Colonic mucosa (tissue), 4 donors: ENCODE measurements at regions not wholly inside any gene's neighbourhood (a gene's known extent, or its start where the extent isn't known, plus 50 kb on each side); places are given as distances from the start of the nearest gene placed in this dataset.

Experiments used
- DNase-seq: peaks from one replicate; pipeline ENCODE4 v3.0.0-alpha.2; 2020
- H3K27ac ChIP-seq: fragments of 200-600 bp; one replicate; pipeline ENCODE4 v1.8.0; 2021
- H3K27me3 ChIP-seq: fragments of 200-600 bp; one replicate; pipeline ENCODE4 v1.8.0; 2021
- H3K36me3 ChIP-seq: fragments of 200-600 bp; one replicate; pipeline ENCODE4 v1.8.0; 2021
- H3K4me1 ChIP-seq: fragments of 200-600 bp; one replicate; pipeline ENCODE4 v1.8.0; 2021; ENCODE audit warnings: mild to moderate bottlenecking
- H3K4me3 ChIP-seq: fragments of 200-600 bp; one replicate; pipeline ENCODE4 v1.8.0; 2021
- H3K9ac ChIP-seq, 2 donors: one replicate each; pipeline ENCODE4 v1.7.0; 2013; ENCODE audit warnings: control low read depth in 2 of 2, low read depth in 2 of 2, low read length in 2 of 2
- H3K9me3 ChIP-seq: fragments of 200-600 bp; one replicate; pipeline ENCODE4 v1.8.0; 2021
- intact Hi-C: fragments of 100-400 bp; cut with DNase I; formaldehyde crosslinking; loops from one replicate; pipeline ENCODE4 v1.14.1; 2022
- TF ChIP-seq, protein P1 (sequence below): fragments of 200-600 bp; IDR thresholded peaks from one replicate; pipeline ENCODE4 v1.8.0; 2022; ENCODE audit warnings: antibody characterized with exemption, mild to moderate bottlenecking
- donor health status: healthy.
- donor health status: DM: no; HTN: no; CAD: no.
- donor health status: DM: no; HTN: no; CAD: no.

DNA sequence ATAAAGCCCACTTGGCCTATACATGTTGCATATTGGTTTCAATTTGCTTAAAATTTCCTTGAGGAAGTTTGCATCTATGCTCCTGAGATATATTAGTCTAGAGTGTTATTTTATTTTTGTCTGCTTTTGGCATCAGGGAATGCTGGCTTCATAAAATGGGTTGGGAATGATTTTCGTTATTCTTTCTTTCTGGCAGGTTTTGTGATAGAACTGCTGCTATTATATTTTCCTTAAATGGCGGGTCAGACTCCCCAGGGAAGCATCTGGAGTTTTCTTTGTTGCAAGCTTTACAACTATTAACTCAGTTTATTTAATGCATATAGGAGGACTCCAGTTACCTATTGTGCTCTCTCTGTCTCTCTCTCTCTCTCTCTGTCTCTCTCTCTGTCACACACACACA, 82.0 kb upstream of the WDR17 start:
- Histone ChIP-seq H3K9ac (no peak overlapping the region), H3K4me1 (no peaks in the 10 kb centered on the region), H3K4me3 (no peak overlapping the region), H3K9me3 (no peaks in the 10 kb centered on the region), H3K27ac (no peak overlapping the region), H3K27me3 (no peaks in the 10 kb centered on the region), H3K36me3 (no peaks in the 10 kb centered on the region)
- TF ChIP-seq, protein P1, sequence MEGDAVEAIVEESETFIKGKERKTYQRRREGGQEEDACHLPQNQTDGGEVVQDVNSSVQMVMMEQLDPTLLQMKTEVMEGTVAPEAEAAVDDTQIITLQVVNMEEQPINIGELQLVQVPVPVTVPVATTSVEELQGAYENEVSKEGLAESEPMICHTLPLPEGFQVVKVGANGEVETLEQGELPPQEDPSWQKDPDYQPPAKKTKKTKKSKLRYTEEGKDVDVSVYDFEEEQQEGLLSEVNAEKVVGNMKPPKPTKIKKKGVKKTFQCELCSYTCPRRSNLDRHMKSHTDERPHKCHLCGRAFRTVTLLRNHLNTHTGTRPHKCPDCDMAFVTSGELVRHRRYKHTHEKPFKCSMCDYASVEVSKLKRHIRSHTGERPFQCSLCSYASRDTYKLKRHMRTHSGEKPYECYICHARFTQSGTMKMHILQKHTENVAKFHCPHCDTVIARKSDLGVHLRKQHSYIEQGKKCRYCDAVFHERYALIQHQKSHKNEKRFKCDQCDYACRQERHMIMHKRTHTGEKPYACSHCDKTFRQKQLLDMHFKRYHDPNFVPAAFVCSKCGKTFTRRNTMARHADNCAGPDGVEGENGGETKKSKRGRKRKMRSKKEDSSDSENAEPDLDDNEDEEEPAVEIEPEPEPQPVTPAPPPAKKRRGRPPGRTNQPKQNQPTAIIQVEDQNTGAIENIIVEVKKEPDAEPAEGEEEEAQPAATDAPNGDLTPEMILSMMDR = no peak
- no peak for DNase-seq
- intact Hi-C loops = no loop called here

DNA sequence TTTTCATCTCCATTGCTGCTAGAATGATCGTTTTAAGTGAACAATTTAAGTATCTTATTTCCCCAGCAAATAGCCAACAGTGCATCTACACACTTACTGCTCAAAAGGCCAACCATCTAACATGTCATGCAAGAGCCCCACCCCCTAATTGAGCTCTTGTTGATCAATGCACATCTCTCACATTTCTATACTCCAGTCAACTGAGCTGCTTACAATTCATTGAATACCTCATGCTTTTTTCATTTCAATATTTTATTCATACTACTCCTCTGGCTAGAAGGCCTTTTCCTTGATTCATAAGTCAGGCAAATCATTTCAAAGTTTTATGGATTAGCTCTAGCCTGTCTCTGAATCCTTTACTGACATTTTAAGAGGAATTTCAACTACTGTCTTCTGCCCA, 79.0 kb upstream of the WDR17 start:
- Histone ChIP-seq H3K9ac (no peak overlapping the region), H3K9me3 (no peaks in the 10 kb centered on the region), H3K4me1 (no peaks in the 10 kb centered on the region), H3K36me3 (no peaks in the 10 kb centered on the region), H3K27ac (no peak overlapping the region), H3K4me3 (no peak overlapping the region), H3K27me3 (no peaks in the 10 kb centered on the region)
- TF ChIP-seq, protein P1 = no peak
- intact Hi-C loops = no loop called here
- no peak for DNase-seq

DNA sequence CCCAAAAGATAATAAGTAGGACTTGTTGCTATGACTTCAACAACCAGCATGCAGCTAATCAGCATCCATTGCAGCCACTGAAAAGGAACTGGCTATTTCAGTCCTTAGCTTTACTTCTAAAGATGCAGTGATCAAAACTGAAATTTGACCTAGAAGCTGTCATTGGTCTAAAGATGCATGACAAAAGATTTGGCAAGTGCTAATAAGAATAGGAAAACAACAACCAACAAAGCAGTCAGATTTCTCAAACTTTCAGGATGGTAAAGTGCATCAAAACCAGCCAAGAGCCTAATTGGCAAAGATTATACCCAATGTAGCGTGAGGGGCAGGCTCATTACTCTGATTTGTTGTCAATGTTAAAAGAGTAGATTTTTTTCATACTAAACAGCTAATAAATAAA, 77.1 kb upstream of the WDR17 start:
- H3K9ac ChIP-seq = no peak overlapping the region
- no peaks in the 10 kb centered on the region for H3K4me1 ChIP-seq
- TF ChIP-seq, protein P1 = no peak
- H3K9me3 ChIP-seq = no peaks in the 10 kb centered on the region
- no peak overlapping the region for H3K4me3 ChIP-seq
- intact Hi-C loops = no loop called here
- no peaks in the 10 kb centered on the region for H3K36me3 ChIP-seq
- H3K27me3 ChIP-seq = no peaks in the 10 kb centered on the region
- no peak overlapping the region for H3K27ac ChIP-seq
- no peak for DNase-seq

DNA sequence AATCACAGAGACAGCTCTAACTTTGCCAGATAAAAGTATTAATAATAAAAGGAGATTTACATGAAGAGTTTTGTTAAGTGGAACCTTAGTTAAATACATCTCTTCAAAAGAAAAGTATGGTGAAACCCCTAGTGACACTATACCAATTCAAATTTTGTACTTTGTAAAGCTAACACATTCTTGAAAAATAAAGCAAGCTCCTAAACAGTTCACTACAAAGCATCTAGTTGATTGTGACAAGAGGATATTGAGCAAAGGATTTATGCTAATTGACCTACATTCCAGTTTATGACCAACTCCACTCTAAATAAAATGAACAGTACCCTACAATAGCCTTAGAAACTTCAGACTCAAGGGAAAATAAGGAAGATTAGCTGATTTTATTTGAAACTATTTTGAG, 69.4 kb upstream of the WDR17 start:
- H3K27me3 ChIP-seq = peaks cover 8% of the 10 kb centered on the region
- TF ChIP-seq, protein P1 = no peak
- no peak overlapping the region for H3K4me3 ChIP-seq
- H3K9ac ChIP-seq = no peak overlapping the region
- no peaks in the 10 kb centered on the region for H3K4me1 ChIP-seq
- no peaks in the 10 kb centered on the region for H3K36me3 ChIP-seq
- H3K9me3 ChIP-seq = no peaks in the 10 kb centered on the region
- H3K27ac ChIP-seq = no peak overlapping the region
- intact Hi-C loops = no loop called here
- DNase-seq = no peak

DNA sequence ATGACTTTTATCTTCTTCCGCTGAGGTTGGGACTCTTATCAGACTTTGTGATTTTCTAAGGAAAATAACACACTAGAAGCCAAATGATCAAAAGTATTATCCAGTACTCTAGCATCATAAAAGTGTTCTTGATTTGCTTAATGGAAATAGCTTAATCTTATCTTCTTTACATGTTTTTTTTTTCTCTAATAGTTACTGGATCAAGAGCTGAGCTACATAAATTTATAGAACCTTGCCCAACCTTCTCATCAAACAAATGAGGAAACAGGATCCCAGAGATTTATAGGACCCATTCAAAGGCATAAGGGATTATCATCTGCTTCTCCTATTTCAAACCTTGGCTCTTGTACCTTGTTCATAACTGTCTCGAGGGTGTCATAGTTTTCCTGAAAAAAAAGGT, 68.3 kb upstream of the WDR17 start:
- Histone ChIP-seq H3K9ac (no peak overlapping the region), H3K36me3 (no peaks in the 10 kb centered on the region), H3K4me3 (no peak overlapping the region), H3K4me1 (no peaks in the 10 kb centered on the region), H3K9me3 (no peaks in the 10 kb centered on the region), H3K27ac (no peak overlapping the region), H3K27me3 (peaks cover 10% of the 10 kb centered on the region)
- TF ChIP-seq, protein P1 = no peak
- intact Hi-C loops = no loop called here
- no peak for DNase-seq

DNA sequence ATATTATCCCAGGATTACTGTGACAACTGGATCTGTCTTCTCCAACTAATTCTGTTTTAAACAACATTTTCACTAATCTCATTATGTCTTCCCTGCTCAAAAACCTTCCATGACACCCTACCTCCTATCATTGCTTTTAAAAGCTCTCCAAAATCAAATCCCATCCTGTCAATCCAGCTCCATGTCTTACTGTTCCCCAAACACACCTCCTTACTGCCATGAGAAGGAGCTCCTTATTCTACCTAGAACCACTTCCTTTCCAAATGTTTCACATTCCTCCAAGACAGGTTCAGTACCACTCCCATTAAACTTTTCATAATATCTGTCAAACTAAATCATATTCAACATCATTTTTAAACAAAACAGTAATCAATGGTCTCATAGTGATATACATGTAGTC, 66.9 kb upstream of the WDR17 start:
- Histone ChIP-seq H3K9ac (no peak overlapping the region), H3K4me3 (no peak overlapping the region), H3K36me3 (no peaks in the 10 kb centered on the region), H3K27me3 (peaks cover 10% of the 10 kb centered on the region), H3K4me1 (no peaks in the 10 kb centered on the region), H3K9me3 (no peaks in the 10 kb centered on the region), H3K27ac (no peak overlapping the region)
- DNase-seq = no peak
- TF ChIP-seq, protein P1 = no peak
- intact Hi-C loops = no loop called here
